ENCODE measurements at regions not wholly inside any gene's neighbourhood (a gene's known extent, or its start where the extent isn't known, plus 50 kb on each side); places are given as distances from the start of the nearest gene placed in this dataset.
"Not testable (repeated sequence)": the region's sequence is repeated elsewhere in the genome, so short reads cannot be mapped to it uniquely, and the experiment has no call there.

DNA sequence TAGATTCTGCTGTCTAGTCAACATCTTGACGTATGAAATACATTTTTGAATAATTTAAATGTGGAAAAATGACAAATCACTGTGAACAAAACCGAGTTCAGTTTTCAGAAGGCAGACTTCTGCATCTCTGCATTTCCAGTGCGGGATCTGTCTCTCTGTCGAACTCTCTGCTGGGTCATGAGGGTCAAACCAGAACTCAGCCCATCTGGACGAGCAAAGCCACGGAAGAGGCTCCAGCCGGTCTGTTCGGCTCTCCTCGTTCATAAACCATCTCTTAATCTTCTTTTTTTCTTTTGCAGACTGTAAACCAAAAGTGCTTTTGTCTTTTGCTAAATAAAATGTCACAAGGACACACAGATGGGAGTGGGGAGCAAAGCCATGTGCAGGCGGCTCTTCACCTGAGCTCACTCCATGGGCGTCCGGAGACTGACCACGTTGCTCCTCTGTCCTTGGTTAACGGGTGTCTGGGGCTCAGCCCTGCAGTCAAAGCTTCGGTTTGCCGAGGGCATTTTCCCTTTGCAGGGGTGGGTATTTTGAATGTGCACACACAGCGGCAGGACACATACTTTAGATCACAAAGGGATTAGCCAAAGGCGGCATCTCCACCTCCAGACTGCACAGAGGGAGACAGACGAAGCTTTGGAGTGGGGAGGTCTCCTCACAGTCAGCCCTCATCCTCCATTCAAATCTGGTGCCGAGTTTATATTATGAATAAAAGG is 737.9 kb upstream of the SALL3 start:
- DNase-seq, result no peak

DNA sequence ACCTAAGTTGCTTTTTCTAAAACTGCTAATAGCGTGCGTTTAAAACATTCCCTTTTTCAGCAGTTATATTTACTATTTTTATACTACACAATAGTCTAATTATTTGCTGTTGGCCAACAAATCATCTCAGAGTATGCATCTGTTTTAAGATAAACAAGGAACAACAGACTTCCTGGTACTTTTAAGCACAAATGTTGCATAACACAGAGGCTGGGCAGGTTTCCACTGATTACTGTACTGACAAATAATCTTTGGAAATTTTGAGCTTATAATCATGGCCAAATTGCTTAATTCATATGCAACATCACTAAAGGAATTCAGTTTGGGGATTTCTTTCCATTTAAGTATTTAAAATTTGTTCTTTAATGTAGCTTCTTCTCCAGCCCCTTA is 737.4 kb upstream of the SALL3 start:
- DNase-seq, result no peak

GRCh38 chr18:78242806-78243205 is 736.8 kb upstream of the SALL3 start:
- DNase-seq, result no peak

- no peak for DNase-seq
These were observed 734.8 kb upstream of the SALL3 start for GRCh38 chr18:78244779-78245178.

- DNase-seq, result no peak
These were observed 734.2 kb upstream of the SALL3 start for GRCh38 chr18:78245451-78245850.

- DNase-seq, result no peak
These were observed 733.6 kb upstream of the SALL3 start for GRCh38 chr18:78246050-78246449.

DNA sequence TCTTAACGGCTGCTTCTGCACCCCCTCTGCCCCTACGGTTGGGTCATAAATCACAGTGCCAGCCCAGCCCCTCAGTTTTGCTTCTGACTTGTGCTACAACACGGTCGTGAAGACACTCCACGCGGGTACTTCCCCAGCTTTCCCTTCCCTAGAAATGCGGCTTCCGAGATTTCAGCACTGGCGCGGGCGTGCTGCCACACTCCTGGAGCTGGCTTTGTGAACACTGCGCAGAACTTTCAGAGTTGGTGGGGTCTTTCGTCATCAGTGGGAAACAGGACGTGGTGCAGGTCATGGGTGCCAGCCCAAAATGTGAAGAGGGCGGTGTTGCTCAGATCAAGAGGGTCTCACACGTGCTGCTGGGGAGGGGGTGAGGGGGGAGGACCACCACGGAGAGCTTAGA is 733.0 kb upstream of the SALL3 start:
- DNase-seq, result no peak

GRCh38 chr18:78247615-78248289 is 731.9 kb upstream of the SALL3 start:
- no peak for DNase-seq

- DNase-seq, result no peak
These were observed 724.6 kb upstream of the SALL3 start for GRCh38 chr18:78255013-78255412.

- DNase-seq, result no peak
These were observed 711.2 kb upstream of the SALL3 start for GRCh38 chr18:78268226-78268988.

DNA sequence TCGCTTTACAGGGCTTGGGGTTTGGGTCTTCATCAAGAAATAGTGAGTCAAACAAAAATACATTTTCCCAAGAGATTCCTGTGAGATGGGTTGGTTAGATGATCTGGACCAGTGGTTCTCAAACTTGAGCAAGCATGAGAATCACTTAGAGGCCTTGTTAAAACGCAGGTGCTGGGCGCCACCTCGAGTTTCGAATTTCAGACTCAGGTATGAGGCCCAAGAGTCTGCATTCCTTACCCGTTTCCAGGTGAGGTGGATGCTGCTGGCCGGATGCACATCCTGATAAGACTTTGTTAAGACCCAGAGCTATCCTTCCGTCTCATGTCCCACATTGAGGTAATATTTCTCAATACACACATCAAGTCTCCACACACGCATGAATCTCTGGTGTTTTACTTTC is 707.8 kb upstream of the SALL3 start:
- DNase-seq, result no peak

DNA sequence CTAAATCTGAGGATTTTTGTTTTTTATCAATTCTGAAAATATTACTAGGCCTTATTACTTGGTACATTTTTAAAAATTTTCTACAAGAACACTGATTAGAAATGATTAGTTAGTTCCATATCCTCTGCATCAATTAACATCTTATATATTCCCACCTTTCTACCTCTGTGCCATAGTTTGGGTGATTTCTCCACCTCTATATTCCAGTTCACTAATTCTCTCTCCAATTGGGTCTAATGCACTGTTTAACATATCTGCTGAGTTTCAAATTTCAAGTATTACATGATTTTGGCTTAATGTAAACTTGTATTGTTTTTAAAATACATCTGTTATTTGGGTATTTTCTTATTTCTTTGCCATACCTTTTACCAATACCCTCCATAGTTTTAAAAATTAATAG is 705.7 kb upstream of the SALL3 start:
- DNase-seq, result no peak

GRCh38 chr18:78283425-78283824 is 696.2 kb upstream of the SALL3 start:
- not testable (repeated sequence) for DNase-seq

DNA sequence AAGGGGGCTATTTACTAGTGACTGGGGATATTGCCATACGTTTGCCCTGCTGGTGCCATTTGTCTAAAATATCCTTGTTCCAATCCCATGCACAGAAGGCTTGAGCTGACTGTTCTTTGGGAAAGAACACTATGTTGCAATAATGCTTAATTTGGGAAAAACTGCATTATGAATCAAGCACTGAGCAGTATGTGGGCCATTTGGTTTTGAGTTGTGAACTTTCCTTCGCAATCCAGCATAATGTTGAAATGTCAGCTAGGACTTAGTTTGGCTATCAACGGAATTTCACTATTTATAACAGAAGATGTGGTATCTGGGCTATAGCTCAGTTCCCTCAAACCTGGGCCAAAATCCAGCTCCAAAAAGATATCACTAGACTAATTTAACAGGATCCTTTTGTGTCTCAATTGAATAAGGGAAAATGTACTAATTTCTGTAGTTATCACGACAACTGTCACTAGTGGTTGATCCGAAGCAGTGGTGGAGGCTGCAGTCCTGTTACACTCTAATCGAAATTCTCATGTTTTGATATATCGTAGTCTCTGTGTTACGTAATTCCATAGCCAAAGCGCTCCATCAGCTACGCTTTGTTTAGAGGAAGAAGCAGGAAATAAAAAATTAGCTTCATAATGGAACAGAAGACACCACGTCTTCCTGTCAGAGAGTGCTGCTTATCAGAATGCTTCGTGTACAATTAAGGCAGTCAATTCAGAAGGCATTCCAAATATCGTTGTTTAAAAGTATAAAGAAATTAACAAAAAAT is 686.8 kb upstream of the SALL3 start:
- no peak for DNase-seq

DNA sequence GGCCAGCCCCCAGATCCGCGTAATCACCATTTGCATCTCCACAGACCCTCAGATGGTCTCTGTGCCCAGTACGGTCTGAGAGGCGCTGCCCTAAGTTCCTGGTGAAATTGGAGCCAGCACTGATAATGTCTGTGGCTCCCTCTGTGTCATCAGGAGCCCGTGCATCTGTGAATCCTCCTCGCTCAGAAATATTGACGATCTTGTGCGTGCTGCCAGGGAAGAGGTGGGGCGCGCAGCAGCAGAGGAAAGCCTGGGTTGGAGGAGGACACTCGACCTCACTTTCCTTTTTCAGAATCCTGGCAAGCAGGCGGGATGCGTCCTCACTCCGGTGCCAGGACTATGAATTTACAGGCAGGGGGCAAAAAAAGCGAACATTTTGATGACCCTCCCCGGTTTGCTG is 686.1 kb upstream of the SALL3 start:
- DNase-seq, result no peak

DNA sequence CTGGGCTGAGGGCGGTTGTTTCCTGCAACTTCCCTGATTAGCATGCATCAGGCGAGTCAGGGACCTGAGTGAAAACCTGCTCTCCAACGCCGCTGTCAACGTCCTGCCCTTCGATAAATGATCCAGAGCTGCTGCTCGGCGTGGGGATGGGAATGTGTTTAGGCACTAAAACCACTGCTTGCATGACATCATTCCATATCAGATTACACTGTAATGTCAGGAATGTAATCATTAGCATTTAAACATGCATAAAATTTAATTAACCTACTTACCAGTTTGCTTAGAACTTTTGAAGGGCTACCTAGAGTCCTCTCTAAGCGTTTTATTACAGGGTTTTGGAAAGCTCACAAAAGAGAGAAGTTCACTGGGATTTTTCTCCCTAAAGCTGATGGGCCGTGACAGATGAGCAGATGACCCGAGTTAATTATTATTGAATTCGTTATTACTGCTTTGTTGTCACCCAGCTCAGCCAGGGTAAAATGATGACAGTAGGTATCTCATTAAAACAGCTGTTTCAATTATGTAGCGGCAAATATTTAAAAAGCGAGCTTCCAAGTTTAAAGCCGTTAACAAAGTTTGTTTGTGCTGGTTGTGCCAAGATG is 685.6 kb upstream of the SALL3 start:
- no peak for DNase-seq

GRCh38 chr18:78295262-78295661 is 684.4 kb upstream of the SALL3 start:
- DNase-seq, result no peak

DNA sequence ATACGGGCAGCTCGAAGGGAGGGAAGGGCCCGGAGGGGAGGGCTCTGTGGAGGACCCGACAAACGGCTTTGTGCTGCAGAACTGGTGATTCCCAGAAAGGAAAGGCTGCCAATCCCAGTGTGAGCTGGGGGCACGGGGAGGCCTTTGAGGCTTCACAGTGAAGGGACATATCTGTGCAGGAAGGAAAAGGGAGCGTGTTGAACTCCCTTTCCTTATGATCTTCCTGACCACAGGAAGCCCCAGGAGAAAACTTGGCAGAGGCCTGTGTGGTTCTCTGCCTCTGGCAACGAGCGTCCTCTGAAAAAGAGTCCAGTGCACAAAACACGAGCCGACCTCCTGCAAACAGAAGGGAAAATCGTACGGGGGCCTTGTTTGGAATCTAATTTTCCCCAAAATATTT is 683.5 kb upstream of the SALL3 start:
- no peak for DNase-seq

DNA sequence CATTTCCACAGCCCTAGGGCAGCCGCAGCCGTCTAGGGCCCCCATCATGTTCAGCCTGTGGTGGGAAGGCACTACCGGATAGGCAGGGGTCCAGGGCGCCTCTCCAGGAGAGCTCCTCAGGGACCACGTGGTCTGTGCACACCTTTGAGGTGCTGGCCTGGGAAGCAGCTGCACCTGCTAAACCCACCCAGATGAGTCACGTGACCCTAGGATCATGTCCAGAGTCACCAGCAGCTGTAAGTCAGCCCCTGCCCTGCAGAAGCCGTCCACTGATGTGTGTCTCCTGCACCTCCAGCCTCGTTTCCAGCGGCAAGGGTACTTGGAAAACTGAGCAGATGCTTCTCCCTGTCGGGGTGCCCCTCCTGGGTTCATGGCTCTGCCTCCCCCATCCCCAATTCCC is 682.6 kb upstream of the SALL3 start:
- no peak for DNase-seq

- DNase-seq, result no peak
These were observed 676.0 kb upstream of the SALL3 start for GRCh38 chr18:78303519-78304191.

DNA sequence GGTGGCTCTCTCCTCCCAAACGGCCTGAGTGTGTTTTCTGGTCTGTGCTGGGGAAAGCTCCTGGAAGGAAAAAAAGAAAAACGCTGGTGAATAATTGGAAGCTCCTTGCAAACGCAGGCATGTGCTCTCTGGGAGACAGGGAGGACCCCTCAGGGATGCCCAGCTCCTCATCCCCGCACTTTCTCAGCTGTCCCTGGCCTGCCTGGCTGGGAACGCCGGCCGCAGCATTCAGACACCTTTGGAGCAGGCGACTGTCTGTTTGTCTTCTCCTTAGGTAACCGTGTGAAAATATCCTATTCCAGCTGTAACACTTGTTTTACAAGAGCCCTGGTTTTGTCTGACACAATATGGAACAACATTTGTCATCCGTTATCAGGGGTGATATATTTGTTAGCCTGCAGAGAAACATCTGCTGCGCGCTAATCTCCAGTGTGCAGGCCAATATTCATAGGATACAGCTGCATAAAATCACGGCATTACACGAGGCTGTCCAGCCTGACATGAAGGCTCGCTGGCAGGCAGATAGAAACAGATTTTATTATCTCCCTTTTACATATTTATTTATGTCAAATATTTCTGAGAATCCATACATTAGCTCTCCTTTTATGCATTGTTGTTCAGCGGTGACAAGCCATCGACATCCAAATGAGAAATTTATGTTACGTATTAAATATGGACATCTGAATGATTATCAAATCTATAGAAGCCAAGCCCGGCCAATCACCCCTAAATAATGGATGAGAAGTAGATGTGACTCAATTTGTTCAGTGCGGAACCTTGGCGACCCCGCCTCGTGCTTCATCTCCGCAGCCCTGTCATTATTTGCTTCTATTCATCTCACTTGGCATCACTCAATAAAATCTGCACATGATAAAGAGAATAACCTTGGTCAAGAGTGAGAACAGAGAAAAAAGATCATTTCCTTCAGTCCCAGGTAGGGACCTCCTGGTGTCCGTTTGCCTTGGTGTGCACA is 675.1 kb upstream of the SALL3 start:
- DNase-seq, result no peak
